Left ventricle myocardium inferior (tissue), 1 donor: ENCODE measurements at regions not wholly inside any gene's neighbourhood (a gene's known extent, or its start where the extent isn't known, plus 50 kb on each side); places are given as distances from the start of the nearest gene placed in this dataset.

Experiments
- DNase-seq: peaks from one replicate; pipeline ENCODE4 v3.0.0-alpha.2; 2020
- H3K27ac ChIP-seq: fragments of 200-600 bp; replicated peaks from 2 replicates; pipeline ENCODE4 v1.8.0; 2021
- H3K27me3 ChIP-seq: fragments of 200-600 bp; 2 replicates; pipeline ENCODE4 v1.8.0; 2021; ENCODE audit warnings: low read depth
- H3K36me3 ChIP-seq: fragments of 200-600 bp; 2 replicates; pipeline ENCODE4 v1.8.0; 2021
- H3K4me1 ChIP-seq: fragments of 200-600 bp; 2 replicates; pipeline ENCODE4 v1.8.0; 2021
- H3K4me3 ChIP-seq: fragments of 200-600 bp; 2 replicates; pipeline ENCODE4 v1.8.0; 2021; ENCODE audit warnings: mild to moderate bottlenecking, moderate library complexity
- H3K9me3 ChIP-seq: fragments of 200-600 bp; replicated peaks from 2 replicates; pipeline ENCODE4 v1.8.0; 2021
- intact Hi-C: fragments of 100-400 bp; cut with micrococcal nuclease; formaldehyde crosslinking; loops from one replicate; pipeline ENCODE4 v1.11.0; 2022
- TF ChIP-seq, protein P1 (sequence below): fragments of 200-600 bp; IDR thresholded peaks from 2 replicates; pipeline ENCODE4 v1.8.0; 2021; ENCODE audit warnings: antibody characterized with exemption, mild to moderate bottlenecking, borderline replicate concordance
- donor health status: DM: no; HTN: yes; CAD: no; lungs with severe emphysema.

DNA sequence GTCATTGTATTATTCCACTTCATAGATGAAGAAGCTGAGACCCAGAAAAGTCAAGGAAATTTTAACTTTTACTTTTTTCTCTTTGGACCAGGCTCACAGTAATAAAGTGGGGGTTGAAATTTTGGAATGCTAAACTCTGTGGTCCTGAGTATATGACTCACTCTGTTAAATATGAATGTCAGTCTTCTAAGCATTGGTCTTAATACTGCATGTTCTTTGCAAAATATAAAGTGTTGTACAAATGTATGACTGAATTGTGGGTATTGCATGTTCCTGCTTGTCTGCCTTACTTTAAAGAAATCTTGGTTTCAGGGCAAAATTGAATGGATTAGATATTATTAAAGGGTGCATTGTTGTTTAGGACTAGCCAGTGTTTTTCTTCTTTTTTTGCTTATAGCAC is 950.8 kb upstream of the GOT2 start:
- H3K4me3 ChIP-seq, result no peak overlapping the region
- no peak overlapping the region for H3K27ac ChIP-seq
- intact Hi-C loops, result no loop called here
- TF ChIP-seq, protein P1, sequence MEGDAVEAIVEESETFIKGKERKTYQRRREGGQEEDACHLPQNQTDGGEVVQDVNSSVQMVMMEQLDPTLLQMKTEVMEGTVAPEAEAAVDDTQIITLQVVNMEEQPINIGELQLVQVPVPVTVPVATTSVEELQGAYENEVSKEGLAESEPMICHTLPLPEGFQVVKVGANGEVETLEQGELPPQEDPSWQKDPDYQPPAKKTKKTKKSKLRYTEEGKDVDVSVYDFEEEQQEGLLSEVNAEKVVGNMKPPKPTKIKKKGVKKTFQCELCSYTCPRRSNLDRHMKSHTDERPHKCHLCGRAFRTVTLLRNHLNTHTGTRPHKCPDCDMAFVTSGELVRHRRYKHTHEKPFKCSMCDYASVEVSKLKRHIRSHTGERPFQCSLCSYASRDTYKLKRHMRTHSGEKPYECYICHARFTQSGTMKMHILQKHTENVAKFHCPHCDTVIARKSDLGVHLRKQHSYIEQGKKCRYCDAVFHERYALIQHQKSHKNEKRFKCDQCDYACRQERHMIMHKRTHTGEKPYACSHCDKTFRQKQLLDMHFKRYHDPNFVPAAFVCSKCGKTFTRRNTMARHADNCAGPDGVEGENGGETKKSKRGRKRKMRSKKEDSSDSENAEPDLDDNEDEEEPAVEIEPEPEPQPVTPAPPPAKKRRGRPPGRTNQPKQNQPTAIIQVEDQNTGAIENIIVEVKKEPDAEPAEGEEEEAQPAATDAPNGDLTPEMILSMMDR, result no peak
- no peaks in the 10 kb centered on the region for H3K36me3 ChIP-seq
- no peaks in the 10 kb centered on the region for H3K4me1 ChIP-seq
- no peak for DNase-seq
- H3K9me3 ChIP-seq, result peaks cover 7% of the 10 kb centered on the region
- H3K27me3 ChIP-seq, result no peaks in the 10 kb centered on the region

DNA sequence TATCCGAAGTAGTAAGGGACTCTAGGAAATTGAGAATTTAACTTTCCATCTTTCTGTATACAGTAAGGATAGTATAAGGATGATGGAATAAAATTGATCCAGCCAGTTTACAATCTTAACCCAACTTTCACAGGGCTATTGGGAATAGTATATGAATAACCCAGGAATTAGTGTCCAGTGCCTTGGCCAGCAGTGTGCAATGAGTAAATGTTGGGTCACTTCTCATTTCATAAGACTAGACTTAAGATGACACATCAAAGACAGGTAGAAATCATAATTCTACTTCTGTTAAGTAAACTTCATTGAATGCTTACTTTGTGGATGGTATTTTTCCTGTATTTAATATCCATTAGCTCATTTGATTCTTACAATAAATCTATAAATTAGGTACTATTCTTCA is 949.6 kb upstream of the GOT2 start:
- Histone ChIP-seq H3K27me3 (no peaks in the 10 kb centered on the region), H3K4me3 (no peak overlapping the region), H3K27ac (no peak overlapping the region), H3K4me1 (no peaks in the 10 kb centered on the region), H3K36me3 (no peaks in the 10 kb centered on the region), H3K9me3 (peaks cover 7% of the 10 kb centered on the region)
- intact Hi-C loops, result no loop called here
- TF ChIP-seq, protein P1, result no peak
- DNase-seq, result no peak

DNA sequence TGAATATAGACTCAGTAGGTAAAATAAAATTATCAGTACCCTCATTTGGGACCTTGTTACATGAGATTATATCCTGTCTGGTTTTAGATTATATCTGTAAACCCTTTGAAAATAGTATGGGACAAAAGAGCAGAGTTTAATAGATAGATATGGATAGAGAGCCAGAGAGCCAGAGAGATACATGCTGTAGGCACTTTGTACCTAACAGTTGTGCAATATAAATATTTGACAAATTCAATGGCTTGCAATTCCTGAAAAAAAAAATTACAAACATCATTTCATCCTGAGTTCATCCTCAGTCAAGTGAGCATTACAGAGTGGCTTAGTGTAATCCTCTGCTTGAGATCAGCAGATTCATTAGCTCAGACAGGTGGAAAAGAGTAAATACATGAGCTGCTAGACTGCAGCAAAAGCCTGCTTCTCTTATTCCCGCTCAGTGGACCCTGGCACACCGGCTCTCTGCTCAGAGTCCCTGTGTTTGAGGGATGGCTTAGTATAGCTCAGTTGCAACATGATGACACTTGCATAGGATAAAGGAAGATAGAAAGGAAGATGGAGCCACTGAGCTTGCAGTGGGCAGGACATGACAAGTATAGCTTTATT is 931.6 kb upstream of the GOT2 start:
- Histone ChIP-seq H3K4me1 (no peaks in the 10 kb centered on the region), H3K36me3 (no peaks in the 10 kb centered on the region), H3K4me3 (no peak overlapping the region), H3K27me3 (no peaks in the 10 kb centered on the region), H3K9me3 (peaks cover 20% of the 10 kb centered on the region), H3K27ac (no peak overlapping the region)
- no peak for DNase-seq
- TF ChIP-seq, protein P1, result no peak
- intact Hi-C loops, result no loop called here

DNA sequence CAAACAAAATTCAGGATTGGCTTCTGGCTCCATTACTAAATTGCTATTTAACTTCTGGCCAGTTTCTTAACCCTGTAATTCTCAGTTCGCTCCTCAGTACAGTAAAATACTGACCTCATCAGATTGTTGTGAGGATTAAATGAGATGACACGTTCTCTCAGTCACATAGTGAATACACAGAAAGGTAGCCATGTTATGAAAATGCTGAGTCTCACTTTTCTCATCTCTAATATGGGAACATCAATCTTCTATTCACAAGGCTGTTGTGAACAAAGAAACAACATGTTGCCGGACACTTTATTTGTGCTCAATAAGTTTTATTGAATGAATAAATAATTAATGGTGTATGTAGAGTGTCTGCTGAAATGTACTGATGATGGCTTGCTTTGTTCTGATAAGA is 924.5 kb upstream of the GOT2 start:
- Histone ChIP-seq H3K27ac (no peak overlapping the region), H3K36me3 (no peaks in the 10 kb centered on the region), H3K9me3 (peaks cover 7% of the 10 kb centered on the region), H3K4me3 (no peak overlapping the region), H3K4me1 (no peaks in the 10 kb centered on the region), H3K27me3 (no peaks in the 10 kb centered on the region)
- DNase-seq, result no peak
- intact Hi-C loops, result no loop called here
- TF ChIP-seq, protein P1, result no peak

DNA sequence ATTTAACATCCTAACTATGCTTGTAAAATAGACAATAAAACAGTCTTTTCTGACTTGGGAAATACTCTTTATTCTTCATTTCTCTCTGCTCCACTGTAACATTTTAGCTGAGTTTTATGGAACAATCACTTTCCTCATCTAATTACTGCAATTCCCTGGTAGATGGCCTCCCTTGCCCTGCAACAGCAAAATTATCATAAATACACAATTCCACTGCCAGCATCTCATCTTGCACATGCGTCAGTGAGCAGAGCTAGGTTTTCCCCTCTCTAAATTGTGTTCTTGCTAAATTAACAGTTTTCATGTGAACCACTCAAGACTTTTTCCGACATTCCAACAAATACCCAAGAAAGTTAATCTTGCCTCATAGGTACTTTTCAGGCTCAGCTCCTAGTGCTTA is 920.9 kb upstream of the GOT2 start:
- DNase-seq, result no peak
- Histone ChIP-seq H3K9me3 (peaks cover 12% of the 10 kb centered on the region), H3K4me3 (no peak overlapping the region), H3K27me3 (no peaks in the 10 kb centered on the region), H3K27ac (no peak overlapping the region), H3K4me1 (no peaks in the 10 kb centered on the region), H3K36me3 (no peaks in the 10 kb centered on the region)
- intact Hi-C loops, result no loop called here
- TF ChIP-seq, protein P1, result no peak
